ENCODE measurements at regions not wholly inside any gene's neighbourhood (a gene's known extent, or its start where the extent isn't known, plus 50 kb on each side); places are given as distances from the start of the nearest gene placed in this dataset.
"Not testable (repeated sequence)": the region's sequence is repeated elsewhere in the genome, so short reads cannot be mapped to it uniquely, and the experiment has no call there.

- no peak for DNase-seq
These were observed 1196.4 kb downstream of the VRK1 start for GRCh38 chr14:97993508-97994019.

- DNase-seq, result no peak
These were observed 1196.9 kb downstream of the VRK1 start for GRCh38 chr14:97994020-97994531.

GRCh38 chr14:97995038-97995437 is 1197.9 kb downstream of the VRK1 start:
- DNase-seq, result no peak

- DNase-seq, result no peak
These were observed 1198.3 kb downstream of the VRK1 start for GRCh38 chr14:97995531-97995930.

GRCh38 chr14:98006008-98006407 is 1208.8 kb downstream of the VRK1 start:
- DNase-seq, result no peak

- DNase-seq, result no peak
These were observed 1211.4 kb downstream of the VRK1 start for GRCh38 chr14:98008381-98009113.

- DNase-seq, result not testable (repeated sequence)
These were observed 1212.0 kb downstream of the VRK1 start for GRCh38 chr14:98009177-98009576.

GRCh38 chr14:98010784-98011183 is 1213.6 kb downstream of the VRK1 start:
- no peak for DNase-seq

- DNase-seq, result no peak
These were observed 1217.9 kb downstream of the VRK1 start for GRCh38 chr14:98014851-98015615.

GRCh38 chr14:98015921-98016320 is 1218.7 kb downstream of the VRK1 start:
- no peak for DNase-seq

- DNase-seq, result no peak
These were observed 1221.4 kb downstream of the VRK1 start for GRCh38 chr14:98018628-98019027.

GRCh38 chr14:98022541-98023520 is 1225.6 kb downstream of the VRK1 start:
- no peak for DNase-seq

- DNase-seq, result peak; percentile 2
These were observed 1231.0 kb downstream of the VRK1 start for GRCh38 chr14:98028162-98028561.

GRCh38 chr14:98035396-98035795 is 1236.6 kb downstream of the BCL11B start:
- DNase-seq, result no peak

GRCh38 chr14:98037831-98038230 is 1234.2 kb downstream of the BCL11B start:
- DNase-seq, result no peak

- DNase-seq, result no peak
These were observed 1215.1 kb downstream of the BCL11B start for GRCh38 chr14:98056946-98057345.

GRCh38 chr14:98059106-98059505 is 1212.9 kb downstream of the BCL11B start:
- DNase-seq, result no peak

GRCh38 chr14:98062083-98062482 is 1209.9 kb downstream of the BCL11B start:
- no peak for DNase-seq

- DNase-seq, result peak; percentile 60
These were observed 1202.3 kb downstream of the BCL11B start for GRCh38 chr14:98069712-98070171.

GRCh38 chr14:98070536-98070935 is 1201.5 kb downstream of the BCL11B start:
- no peak for DNase-seq

- DNase-seq, result no peak
These were observed 1197.9 kb downstream of the BCL11B start for GRCh38 chr14:98074111-98074510.

GRCh38 chr14:98077176-98077575 is 1194.8 kb downstream of the BCL11B start:
- no peak for DNase-seq

- no peak for DNase-seq
These were observed 1189.2 kb downstream of the BCL11B start for GRCh38 chr14:98082833-98083232.

Measured in fibroblast of upper back skin (primary cell).